ENCODE measurements at regions not wholly inside any gene's neighbourhood (a gene's known extent, or its start where the extent isn't known, plus 50 kb on each side); places are given as distances from the start of the nearest gene placed in this dataset.

DNA sequence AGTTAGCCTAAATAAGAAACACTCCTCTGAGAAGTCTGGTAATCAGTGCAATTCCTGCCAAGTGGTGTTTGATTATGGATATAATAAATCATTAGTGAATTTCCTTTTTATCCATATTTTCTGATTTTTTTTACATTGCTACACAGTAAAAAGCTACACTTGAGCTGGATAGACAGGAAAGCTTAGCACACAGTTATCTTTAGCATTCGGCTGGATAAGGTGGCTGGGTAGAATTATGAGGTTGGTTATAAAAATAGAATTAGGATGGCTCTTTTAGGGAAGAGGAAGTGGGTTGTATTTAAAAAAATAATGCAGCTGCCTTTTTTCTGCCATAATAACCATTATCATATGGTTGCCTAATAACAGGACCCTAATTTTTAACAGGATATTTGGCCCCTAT lies 460.6 kb downstream of the NAF1 start:
- TF ChIP-seq EZH2 (IDR thresholded peaks at IDR 0.05; ENCODE audit: low read length, missing control alignments) (no peak), CTCF (conservative IDR thresholded peaks at IDR 0.05 in 1 of 2, IDR thresholded peaks at IDR 0.05 in 1 of 2; ENCODE audit: low read depth in 1 of 2, low read length in 2 of 2) (no peak)
- no peaks in the 10 kb centered on the region for H3K27me3 ChIP-seq (ENCODE audit: control insufficient read depth, insufficient read depth, low read length)
- DNase-seq (ENCODE audit: low read depth in 2 of 2) = no peak
- no peaks in the 10 kb centered on the region for H3K79me2 ChIP-seq (ENCODE audit: control insufficient read depth, insufficient read depth, low read length)
- H4K20me1 ChIP-seq (ENCODE audit: control insufficient read depth, extremely low read depth, insufficient read depth, low read length) = no peaks in the 10 kb centered on the region
- no peak overlapping the region for H3K27ac ChIP-seq (ENCODE audit: insufficient read depth, low read length)
- H3K9me3 ChIP-seq (ENCODE audit: control insufficient read depth, insufficient read depth, low read depth, low read length) = no peaks in the 10 kb centered on the region
- H3K9ac ChIP-seq (ENCODE audit: insufficient read depth, low read length) = no peak overlapping the region
- no peak overlapping the region for H2AFZ ChIP-seq (ENCODE audit: low read length)
- H3K4me2 ChIP-seq (ENCODE audit: extremely low read depth, insufficient read depth, low read length) = no peak overlapping the region
- H3K4me3 ChIP-seq (replicated peaks in 1 of 4; ENCODE audit: control extremely low read depth in 1 of 4, insufficient read depth in 1 of 4, low read depth in 3 of 4, low read length in 4 of 4) = no peak overlapping the region
- no peaks in the 10 kb centered on the region for H3K4me1 ChIP-seq (ENCODE audit: control insufficient read depth, extremely low read depth, insufficient read depth, low read length)
- no peaks in the 10 kb centered on the region for H3K36me3 ChIP-seq (ENCODE audit: control insufficient read depth, insufficient read depth, low read length)

GRCh38 chr4:162705130-162705803 lies 461.4 kb downstream of the NAF1 start:
- Histone ChIP-seq H3K4me2 (ENCODE audit: extremely low read depth, insufficient read depth, low read length) (no peak overlapping the region), H3K27ac (ENCODE audit: insufficient read depth, low read length) (no peak overlapping the region)
- TF ChIP-seq CTCF (conservative IDR thresholded peaks at IDR 0.05 in 1 of 2, IDR thresholded peaks at IDR 0.05 in 1 of 2; ENCODE audit: low read depth in 1 of 2, low read length in 2 of 2) = no peak
- TF ChIP-seq EZH2 (IDR thresholded peaks at IDR 0.05; ENCODE audit: low read length, missing control alignments) = no peak

DNA sequence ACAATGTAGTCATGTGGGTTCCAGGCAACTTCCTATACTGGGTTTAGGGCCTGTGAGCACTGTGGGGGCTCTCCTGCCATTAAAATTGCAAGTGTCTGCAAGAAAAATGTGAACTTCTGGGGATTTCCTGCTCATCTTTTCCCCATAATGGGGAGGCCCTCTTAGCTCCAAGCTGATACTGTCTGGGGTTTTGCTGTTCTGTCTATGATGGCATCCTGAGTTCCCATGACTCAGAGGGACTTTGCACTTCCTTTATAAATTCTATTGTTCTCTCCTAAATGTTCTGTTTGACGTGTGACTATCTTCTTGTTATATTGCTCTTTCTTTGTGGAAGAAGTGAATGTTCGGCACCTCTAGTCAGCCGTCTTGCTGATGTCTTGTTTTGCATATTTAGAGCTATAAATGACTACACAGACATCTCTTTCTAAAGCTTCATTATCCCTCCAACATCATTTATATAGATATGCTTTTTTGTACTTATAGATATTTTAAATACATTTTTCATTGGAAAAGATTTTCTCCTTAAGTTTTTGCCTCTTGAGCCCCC lies 465.8 kb downstream of the NAF1 start:
- Histone ChIP-seq H3K4me2 (ENCODE audit: extremely low read depth, insufficient read depth, low read length) (no peak overlapping the region), H3K27me3 (ENCODE audit: control insufficient read depth, insufficient read depth, low read length) (no peaks in the 10 kb centered on the region), H3K27ac (ENCODE audit: insufficient read depth, low read length) (no peak overlapping the region), H2AFZ (ENCODE audit: low read length) (no peak overlapping the region), H4K20me1 (ENCODE audit: control insufficient read depth, extremely low read depth, insufficient read depth, low read length) (no peaks in the 10 kb centered on the region), H3K79me2 (ENCODE audit: control insufficient read depth, insufficient read depth, low read length) (no peaks in the 10 kb centered on the region), H3K4me3 (replicated peaks in 1 of 4; ENCODE audit: control extremely low read depth in 1 of 4, insufficient read depth in 1 of 4, low read depth in 3 of 4, low read length in 4 of 4) (no peak overlapping the region), H3K4me1 (ENCODE audit: control insufficient read depth, extremely low read depth, insufficient read depth, low read length) (no peaks in the 10 kb centered on the region), H3K36me3 (ENCODE audit: control insufficient read depth, insufficient read depth, low read length) (no peaks in the 10 kb centered on the region), H3K9me3 (ENCODE audit: control insufficient read depth, insufficient read depth, low read depth, low read length) (no peaks in the 10 kb centered on the region), H3K9ac (ENCODE audit: insufficient read depth, low read length) (no peak overlapping the region)
- TF ChIP-seq EZH2 (IDR thresholded peaks at IDR 0.05; ENCODE audit: low read length, missing control alignments) = no peak
- DNase-seq (ENCODE audit: low read depth in 2 of 2) = no peak

More at GRCh38 chr4:162705130-162705803, 461.4 kb downstream of the NAF1 start:
- no peak overlapping the region for H2AFZ ChIP-seq (ENCODE audit: low read length)
- no peak overlapping the region for H3K9ac ChIP-seq (ENCODE audit: insufficient read depth, low read length)
- H3K4me1 ChIP-seq (ENCODE audit: control insufficient read depth, extremely low read depth, insufficient read depth, low read length) = no peaks in the 10 kb centered on the region
- no peaks in the 10 kb centered on the region for H3K27me3 ChIP-seq (ENCODE audit: control insufficient read depth, insufficient read depth, low read length)
- H4K20me1 ChIP-seq (ENCODE audit: control insufficient read depth, extremely low read depth, insufficient read depth, low read length) = no peaks in the 10 kb centered on the region
- H3K4me3 ChIP-seq (replicated peaks in 1 of 4; ENCODE audit: control extremely low read depth in 1 of 4, insufficient read depth in 1 of 4, low read depth in 3 of 4, low read length in 4 of 4) = no peak overlapping the region
- no peaks in the 10 kb centered on the region for H3K36me3 ChIP-seq (ENCODE audit: control insufficient read depth, insufficient read depth, low read length)
- no peaks in the 10 kb centered on the region for H3K9me3 ChIP-seq (ENCODE audit: control insufficient read depth, insufficient read depth, low read depth, low read length)
- no peak for DNase-seq (ENCODE audit: low read depth in 2 of 2)
- H3K79me2 ChIP-seq (ENCODE audit: control insufficient read depth, insufficient read depth, low read length) = no peaks in the 10 kb centered on the region
